GM15510 (cell line): ENCODE measurements at regions not wholly inside any gene's neighbourhood (a gene's known extent, or its start where the extent isn't known, plus 50 kb on each side); places are given as distances from the start of the nearest gene placed in this dataset.

Experiments used
- POLR2A ChIP-seq: IDR thresholded peaks from 3 replicates; pipeline ENCODE4 v1.6.1; 2011; ENCODE audit warnings: borderline replicate concordance; ENCODE audit not compliant: insufficient read length; ENCODE audit errors: extremely low read depth

DNA sequence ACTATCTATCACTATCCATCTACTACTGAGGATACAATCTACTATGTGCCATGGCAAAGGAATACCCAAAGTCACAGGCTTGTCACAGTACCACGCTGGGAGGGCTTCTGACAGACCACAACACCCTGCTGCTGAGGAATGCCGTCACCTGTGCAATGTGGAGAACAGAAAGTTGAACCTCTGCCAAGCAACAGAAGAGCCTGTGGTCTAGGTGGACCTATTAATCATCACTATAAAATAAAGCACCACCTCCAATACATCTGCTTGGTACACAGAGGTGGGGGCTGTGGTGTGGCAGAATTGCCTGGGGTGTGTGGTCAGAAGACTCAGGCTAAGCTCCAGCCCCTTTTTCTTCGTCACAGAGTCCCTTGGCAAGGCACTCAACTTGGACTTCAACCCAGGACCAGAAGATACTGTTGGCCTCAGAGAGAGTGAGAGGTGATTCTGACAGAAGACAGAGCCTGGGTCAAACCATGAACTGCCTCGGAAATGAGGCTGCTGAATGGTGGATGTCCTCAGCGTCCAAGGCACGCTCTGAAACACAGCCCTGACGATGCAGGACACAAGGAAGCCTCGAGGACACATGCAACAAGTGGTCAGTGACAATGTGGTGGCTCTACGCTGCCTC, 189.4 kb upstream of the CHRNA7 start:
- no peak for TF ChIP-seq POLR2A

DNA sequence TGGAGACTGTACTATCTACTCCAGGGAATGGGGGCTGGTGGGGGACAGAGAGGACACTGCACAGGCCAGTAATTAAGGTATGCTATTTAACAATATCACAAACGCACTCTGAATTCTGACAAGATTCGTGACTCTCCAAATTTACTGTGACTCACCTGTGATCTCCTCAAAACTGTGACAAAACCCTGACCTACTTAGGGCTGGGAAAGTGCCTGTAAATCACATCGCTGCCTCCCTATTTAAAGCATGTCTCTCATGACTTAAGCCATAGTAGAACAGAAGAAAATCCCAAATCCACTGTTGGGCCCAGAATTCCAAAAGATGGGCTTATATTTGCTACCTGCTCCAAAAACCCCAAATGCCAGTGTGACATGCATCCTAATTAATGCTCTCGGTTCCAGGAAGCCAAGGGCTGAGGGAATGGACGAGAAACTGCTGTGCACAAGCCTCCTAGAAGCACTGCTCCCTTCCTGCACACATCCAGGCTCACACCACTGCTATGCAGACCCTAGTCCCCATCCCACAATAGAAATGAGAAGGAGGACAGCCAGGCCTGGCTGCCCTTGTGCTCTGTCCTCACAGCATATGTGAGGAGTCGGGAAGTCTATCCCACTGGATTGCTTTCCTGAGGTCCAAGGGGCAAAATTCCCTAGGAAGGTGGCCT, 187.7 kb upstream of the CHRNA7 start:
- TF ChIP-seq POLR2A, result no peak

DNA sequence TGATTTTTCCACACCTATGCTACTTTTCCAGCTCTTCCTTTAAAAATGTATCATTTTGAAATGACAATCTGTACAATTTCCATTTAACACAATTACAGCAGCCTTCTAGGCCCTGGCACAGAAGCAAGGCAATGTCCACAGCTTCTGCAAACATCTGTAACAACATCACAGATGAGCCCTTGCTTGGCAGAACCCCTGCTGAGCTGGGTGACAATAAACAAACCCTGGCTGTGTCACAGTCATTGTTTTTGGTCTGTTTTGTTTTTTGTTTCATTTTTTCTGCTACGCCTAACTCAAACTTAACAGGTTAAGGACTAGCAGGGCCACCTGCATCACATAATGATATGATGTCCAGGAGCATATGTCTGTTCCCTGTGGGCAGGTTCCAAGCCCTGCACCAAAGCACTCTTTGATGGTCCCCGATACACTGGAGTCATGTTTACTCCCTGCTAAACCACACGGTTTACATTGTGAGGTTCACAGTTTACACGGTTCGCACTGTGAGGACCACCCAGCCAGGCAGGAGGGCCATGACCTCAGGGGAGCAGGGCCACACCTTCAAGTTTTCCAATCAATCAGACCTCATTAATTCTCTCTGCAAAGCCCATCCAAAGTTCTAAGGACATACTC, 186.8 kb upstream of the CHRNA7 start:
- no peak for TF ChIP-seq POLR2A

DNA sequence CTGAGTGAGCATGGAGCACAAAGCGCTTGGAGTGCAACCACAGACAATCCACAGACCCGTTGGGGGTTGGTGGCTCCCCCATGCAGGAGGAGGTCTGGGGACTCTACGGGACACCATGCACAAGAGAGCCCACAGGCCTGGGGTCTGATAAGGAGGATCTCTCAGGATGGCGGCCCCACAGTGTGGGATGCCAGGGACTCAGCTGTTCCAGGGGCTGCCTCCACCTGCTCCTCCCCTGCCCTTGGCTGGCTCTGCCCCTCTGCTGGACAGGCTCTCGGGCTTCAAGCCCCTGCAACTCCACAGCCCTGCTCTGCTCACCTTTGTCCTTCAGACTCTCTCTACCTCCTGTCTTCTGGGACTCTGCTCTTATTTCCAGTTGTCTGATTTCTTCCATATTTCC, 184.5 kb upstream of the CHRNA7 start:
- no peak for TF ChIP-seq POLR2A

DNA sequence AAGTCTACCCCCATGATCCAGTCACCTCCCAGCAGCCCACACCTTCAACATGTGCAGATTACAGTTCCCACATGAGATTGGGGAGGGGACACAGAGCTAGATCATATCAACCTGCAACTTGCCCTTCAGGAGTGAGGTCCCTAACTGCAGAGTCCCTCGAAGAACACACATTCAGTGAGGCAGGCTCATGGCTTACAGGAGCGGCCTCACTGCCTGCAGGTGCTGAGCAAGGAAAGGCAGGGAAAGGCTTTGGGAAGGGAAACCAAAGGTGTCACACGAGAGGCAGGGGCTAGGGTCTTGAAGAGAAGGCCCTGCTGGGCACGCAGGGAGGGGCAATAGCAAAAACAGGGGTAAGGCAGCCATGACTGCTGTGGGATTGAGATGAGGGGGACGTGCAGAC, 182.4 kb upstream of the CHRNA7 start:
- no peak for TF ChIP-seq POLR2A

DNA sequence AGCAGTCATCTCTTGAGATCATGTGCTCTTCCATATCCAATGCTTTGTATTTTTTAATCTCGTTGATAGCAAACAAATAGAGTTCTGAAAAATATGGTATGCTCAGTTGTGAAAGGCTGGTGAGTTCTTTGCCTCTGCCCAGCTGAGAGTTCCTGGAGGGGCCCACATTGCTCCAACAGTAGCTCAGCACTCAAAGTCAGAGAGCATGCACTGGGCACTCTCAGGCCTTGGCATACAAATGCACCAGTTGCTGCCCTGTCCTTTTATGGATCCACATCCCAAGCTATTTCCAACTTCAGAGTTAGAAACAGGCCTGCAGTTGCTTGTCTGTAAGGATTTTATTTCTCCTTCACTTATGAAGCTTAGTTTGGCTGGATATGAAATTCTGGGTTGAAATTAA, 181.7 kb upstream of the CHRNA7 start:
- TF ChIP-seq POLR2A, result no peak

DNA sequence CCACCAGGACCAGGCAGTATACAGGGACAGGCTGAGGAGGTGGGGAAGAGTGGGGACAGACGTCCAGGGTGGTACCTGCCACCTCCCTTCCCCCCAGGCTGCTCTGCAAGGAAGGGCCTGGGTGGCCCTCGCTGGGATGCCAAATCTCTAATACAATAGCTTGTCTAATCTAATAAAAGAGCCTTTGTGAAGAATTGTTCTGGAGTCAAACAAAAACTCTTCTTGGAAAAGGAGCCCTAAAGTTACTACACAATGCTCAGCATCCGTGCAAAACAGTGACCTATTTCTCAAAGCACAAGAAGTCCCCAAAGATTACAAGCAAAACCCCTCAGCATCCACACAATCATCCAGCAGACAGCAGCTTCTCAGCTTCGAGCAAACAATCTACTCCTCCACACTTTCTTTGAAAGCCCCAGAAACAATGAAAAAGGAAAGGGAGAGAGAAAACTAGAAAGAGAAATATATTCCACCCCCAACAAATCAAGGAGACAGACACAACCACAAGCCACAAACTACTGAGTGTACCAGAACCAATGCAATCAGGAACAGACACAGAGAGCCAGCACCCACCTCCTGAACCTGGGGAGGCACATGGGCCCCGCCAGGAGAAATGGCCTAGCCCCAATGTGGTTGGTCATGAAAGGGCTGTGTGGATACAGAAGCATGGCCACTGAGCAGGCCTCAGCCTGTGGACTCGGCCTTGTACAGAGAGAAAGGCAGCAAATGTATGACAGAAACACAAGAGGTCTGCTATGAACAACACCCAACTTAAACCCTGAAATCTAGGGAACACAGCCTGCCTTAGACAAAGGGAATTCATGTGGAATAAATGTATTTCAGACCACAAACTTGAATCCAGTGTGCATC, 177.1 kb upstream of the CHRNA7 start:
- TF ChIP-seq POLR2A, result no peak

DNA sequence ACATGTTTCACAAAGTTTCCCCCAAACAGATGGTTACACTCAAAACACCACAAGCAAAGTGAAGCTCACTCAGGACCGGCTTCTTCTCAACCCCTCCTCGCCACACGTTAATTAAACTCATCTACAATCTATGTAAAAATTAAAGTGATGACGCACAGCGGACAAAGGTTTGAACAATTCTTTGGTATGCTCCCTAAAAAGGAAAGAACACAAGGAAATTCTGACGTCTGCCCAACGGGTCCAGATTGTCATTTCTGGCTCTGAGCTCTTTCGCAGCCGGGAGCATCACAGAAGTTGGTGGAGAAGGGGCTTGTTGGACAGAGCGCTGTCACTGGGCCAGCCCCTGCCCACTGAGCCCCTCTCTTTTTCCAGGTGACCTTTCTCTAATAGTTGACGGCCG, 173.7 kb upstream of the CHRNA7 start:
- TF ChIP-seq POLR2A, result no peak

DNA sequence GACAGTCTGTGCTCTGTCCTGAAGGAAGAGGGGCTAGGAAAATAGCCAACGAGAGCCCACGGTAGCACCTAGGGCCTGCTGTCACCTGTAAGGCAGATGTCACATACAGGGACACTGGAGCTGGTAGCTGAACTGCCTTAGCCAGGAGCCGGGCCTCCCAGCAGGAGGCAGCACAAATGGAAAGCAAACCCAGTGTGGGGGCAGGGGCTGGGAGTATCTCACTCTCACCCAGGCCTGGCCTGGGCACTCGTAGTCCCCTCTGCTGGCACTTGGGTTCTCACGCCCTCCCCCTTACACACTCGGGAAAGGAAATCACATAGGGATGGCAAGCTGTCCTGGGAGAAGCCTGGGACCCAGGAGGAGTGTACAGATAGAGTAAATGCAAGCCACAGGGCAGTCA, 173.1 kb upstream of the CHRNA7 start:
- TF ChIP-seq POLR2A, result no peak

DNA sequence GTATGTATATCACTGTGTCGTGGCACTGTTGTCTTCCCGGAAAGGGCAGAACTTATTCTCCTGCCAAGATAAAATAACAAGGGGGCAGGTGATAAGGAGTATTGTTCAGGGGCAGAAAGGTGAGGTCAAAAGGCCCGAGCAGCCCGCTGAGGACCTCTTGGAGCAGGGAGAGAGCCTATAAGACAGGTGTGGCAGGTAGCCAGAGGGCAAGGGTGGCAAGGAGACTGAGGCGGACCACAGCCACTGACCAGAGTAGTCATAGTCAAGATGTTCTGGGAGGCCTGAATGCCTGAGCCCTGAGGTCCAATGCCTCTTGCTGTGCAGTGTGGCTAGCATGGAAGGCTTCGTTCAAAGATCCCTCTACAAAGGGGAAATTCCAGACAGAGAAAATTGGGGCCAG, 172.3 kb upstream of the CHRNA7 start:
- no peak for TF ChIP-seq POLR2A

DNA sequence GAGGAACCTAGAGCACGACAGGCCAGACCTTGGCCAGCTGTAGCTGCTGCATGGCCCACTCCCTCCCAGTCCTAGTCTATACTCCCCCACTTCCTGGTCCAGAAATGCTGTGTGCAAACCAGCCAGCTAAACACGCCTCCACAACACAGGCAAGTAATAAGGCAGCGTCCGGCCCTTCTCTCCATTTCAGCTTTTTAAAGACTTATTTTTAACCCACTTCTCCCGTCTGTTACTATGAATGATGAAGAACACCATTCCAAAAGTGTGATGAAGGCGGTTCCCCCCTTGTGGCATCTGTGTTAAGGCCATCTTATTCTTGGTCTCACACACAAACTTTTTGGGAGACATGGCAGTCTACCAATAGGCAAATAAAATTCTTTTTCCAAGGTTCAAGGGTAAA, 164.1 kb upstream of the CHRNA7 start:
- no peak for TF ChIP-seq POLR2A

DNA sequence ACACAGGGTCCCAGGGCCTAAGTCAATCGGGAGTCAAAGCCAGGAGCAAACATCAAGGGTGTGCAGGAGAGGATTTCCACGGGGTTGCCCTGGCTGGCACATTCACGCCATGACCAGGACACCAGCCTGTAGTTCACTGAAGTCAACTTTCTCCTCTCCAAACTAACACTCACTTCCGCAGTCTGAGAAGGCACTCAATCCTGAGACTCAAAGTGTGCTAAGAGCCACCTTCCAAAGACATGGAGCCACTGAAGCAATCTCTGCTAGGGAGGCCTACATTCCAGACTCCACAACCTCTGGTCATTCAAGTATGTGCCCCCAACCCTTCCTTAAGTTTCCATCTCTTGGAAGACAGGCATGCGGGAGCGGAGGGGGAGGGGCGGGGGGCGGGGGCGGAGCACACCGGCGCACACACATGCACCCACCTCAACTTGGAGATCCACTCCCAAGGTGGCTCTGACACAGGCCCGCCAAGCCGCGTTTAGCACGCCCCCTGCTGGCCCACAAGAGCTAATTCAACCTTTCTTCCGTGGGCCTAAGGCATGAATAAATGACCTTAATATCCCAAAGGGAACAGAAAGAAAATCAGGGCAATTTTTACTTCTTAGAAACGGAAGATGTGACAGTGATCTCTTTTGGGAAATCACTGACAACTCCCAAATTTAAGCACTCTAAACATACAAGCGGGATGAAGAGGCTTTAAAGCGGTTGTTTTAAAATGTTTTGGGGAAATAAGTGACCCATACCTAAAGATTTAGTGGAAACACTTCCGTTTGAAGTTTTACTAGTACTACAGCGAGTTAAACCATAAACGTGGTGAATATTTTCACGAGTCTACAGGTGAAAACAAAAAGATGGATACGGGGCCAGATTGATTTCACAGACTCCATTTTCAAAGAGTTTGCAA, 162.5 kb upstream of the CHRNA7 start:
- TF ChIP-seq POLR2A, result no peak

DNA sequence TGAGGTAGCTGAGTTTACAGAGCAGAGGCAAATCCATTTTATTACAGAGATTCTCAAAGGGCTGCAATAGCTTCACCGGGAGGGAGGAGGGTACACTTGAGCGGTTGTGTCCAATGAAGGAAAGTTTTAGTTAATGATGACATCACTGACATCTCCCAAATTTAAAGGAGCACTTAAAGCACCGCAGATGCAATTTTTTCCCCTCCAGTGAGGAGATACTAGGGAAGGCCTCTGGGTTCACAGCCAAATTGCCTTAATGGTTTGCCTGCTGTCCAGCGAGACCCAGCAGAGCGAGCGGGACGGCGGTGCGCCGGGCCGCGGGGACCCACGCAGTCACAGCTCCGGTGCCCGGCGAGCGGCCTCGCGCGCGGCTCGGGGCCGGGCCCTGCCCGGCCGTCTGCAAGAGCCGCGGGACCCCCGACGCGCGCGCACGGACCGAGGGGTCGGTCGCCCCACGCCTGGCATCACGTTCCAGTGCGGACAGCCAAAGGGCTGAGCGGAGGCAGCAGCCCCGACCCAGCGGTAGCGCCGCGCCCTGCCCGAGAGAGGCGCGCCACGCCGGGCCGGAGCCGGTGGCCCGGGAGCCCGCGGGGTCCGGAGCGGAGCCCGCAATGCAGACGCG, 160.5 kb upstream of the CHRNA7 start:
- no peak for TF ChIP-seq POLR2A
